Type B pancreatic cell (in vitro differentiated cells): ENCODE measurements at regions not wholly inside any gene's neighbourhood (a gene's known extent, or its start where the extent isn't known, plus 50 kb on each side); places are given as distances from the start of the nearest gene placed in this dataset.

Source experiments
- DNase-seq: peaks from one replicate; pipeline ENCODE4 v3.0.0; 2021; ENCODE audit warnings: mixed read lengths; ENCODE audit not compliant: unreplicated experiment; ENCODE audit errors: extremely low spot score
- H3K27ac Mint-ChIP-seq: 2 replicates; pipeline ENCODE4 v1.8.0; 2021; ENCODE audit warnings: mild to moderate bottlenecking, mixed read lengths
- H3K27me3 Mint-ChIP-seq: 2 replicates; pipeline ENCODE4 v1.8.0; 2021; ENCODE audit warnings: mixed read lengths
- H3K36me3 Mint-ChIP-seq: 2 replicates; pipeline ENCODE4 v1.8.0; 2021; ENCODE audit warnings: mixed read lengths
- H3K4me1 Mint-ChIP-seq: one replicate; pipeline ENCODE4 v1.8.0; 2021; ENCODE audit warnings: mixed read lengths; ENCODE audit not compliant: unreplicated experiment
- H3K4me3 Mint-ChIP-seq: 2 replicates; pipeline ENCODE4 v1.8.0; 2021; ENCODE audit warnings: mild to moderate bottlenecking, mixed read lengths
- H3K9me3 Mint-ChIP-seq: 2 replicates; pipeline ENCODE4 v1.8.0; 2021; ENCODE audit warnings: mixed read lengths
- CTCF ChIP-seq: fragments of 200-600 bp; sonication (generic); conservative IDR thresholded peaks from 2 replicates; pipeline ENCODE4 v1.5.0; 2021; ENCODE audit warnings: antibody characterized with exemption, mild to moderate bottlenecking

DNA sequence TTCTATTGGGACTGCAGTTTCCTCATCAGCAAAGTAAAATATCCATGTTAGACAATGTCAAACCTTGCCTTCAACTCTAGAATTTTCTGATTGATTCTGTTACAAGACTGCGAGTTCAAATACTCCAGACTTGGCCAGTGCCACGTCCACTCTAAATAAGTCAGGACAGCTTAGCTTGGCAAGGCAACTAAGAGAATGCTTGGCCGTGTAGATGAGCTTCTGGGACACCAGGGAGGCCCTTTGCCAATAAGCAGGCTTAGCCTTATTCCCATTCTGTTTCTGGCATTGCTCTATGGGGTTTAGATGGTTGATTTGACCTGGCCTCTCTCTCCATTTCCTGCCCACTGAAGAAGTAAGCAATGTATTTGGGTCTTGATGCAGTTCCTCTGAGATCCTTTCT lies 218.1 kb upstream of the SIX2 start:
- peaks cover 7% of the 10 kb centered on the region for H3K27me3 Mint-ChIP-seq
- H3K9me3 Mint-ChIP-seq = no peaks in the 10 kb centered on the region
- H3K4me3 Mint-ChIP-seq = no peak overlapping the region
- DNase-seq = no peak
- no peak for TF ChIP-seq CTCF
- H3K4me1 Mint-ChIP-seq = peaks cover 5% of the 10 kb centered on the region
- no peak overlapping the region for H3K27ac Mint-ChIP-seq
- H3K36me3 Mint-ChIP-seq = no peaks in the 10 kb centered on the region

DNA sequence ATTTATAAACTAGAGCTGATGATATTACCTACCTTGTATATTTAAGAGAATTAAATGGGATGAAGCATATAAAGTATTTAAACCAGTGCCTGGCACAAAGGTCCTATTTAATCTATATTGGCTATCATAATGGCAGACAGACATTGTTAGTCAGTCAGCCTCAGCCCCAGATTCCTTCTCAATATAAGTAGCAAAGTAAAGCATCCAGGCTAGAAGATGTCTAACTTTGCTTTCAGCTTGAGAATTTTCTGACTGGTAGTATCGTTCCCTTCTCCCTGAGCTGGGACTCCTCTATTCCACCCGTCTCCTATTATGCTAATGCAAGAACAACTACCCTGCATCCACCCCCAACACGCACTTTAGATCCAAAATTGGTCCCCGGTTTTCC lies 215.7 kb upstream of the SIX2 start:
- DNase-seq = no peak
- Mint-ChIP-seq H3K36me3 (no peaks in the 10 kb centered on the region), H3K4me1 (peaks cover 11% of the 10 kb centered on the region), H3K9me3 (no peaks in the 10 kb centered on the region), H3K27me3 (peaks cover 9% of the 10 kb centered on the region), H3K4me3 (no peak overlapping the region), H3K27ac (no peak overlapping the region)
- TF ChIP-seq CTCF = no peak

DNA sequence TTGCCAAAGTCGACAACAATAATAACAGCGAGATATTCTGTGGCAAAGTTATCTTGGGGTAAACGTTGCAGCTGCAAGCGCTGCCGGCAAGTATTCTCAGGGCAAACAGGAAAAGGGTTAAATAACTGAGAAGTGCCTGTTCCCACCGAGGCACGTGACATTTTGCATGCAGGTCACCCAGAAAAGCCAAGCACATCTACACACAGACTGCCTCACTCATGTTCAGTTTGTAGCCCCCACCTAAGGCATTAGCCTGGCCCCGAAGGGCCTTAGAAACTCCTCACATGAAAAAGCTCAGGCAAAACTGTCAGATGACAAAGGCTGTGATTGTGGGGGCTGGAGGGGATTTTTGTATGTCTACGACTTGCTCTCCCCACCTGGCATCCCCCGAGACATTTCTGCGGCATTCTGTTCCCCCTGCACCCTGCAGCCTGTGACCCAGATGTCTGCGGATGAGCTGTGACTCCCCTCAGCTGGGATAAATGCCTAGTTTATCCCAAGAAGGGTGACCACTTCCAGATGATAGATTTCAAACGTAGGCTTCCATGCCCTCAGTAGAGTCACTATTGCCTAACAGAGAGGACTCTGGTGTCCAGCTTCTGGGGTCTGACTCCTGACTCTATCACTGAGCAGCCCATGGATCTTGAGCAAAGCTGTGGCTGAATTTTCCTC lies 215.2 kb upstream of the SIX2 start:
- Mint-ChIP-seq H3K27ac (no peak overlapping the region), H3K27me3 (peaks cover 9% of the 10 kb centered on the region), H3K4me3 (no peak overlapping the region), H3K36me3 (no peaks in the 10 kb centered on the region), H3K4me1 (peaks cover 11% of the 10 kb centered on the region), H3K9me3 (no peaks in the 10 kb centered on the region)
- DNase-seq = no peak
- no peak for TF ChIP-seq CTCF

- no peak for TF ChIP-seq CTCF
- no peak for DNase-seq
- Mint-ChIP-seq H3K36me3 (no peaks in the 10 kb centered on the region), H3K4me1 (peaks cover 17% of the 10 kb centered on the region), H3K27ac (no peak overlapping the region), H3K27me3 (peaks cover 12% of the 10 kb centered on the region), H3K9me3 (no peaks in the 10 kb centered on the region), H3K4me3 (no peak overlapping the region)
Measured at GRCh38 chr2:45223531-45223930, 214.3 kb upstream of the SIX2 start.

- Mint-ChIP-seq H3K9me3 (peaks cover 6% of the 10 kb centered on the region), H3K27ac (no peak overlapping the region), H3K36me3 (peaks cover 4% of the 10 kb centered on the region), H3K27me3 (peaks cover 16% of the 10 kb centered on the region), H3K4me1 (peaks cover 17% of the 10 kb centered on the region), H3K4me3 (no peak overlapping the region)
- DNase-seq = no peak
- TF ChIP-seq CTCF = no peak
Measured at GRCh38 chr2:45220227-45220626, 211.0 kb upstream of the SIX2 start.

DNA sequence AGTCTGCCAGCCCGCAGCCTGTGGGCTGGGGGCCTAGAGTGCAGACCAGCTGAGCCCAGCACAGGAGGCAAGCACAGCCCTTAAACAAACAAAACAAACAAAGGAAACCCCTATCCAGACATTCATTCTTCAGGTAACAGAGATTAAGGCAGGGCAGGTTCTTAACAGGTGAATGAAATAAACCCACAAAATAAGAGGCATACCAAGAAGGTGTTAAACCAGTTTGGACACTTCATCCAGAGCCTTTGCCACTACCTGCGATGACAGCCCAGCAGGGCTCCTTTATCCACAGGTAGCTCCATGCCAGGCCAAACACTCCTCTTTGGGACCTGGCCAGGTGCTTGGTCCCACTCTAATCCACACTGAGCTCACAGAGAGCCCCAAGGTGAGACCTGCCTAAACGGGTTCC lies 209.7 kb upstream of the SIX2 start:
- Mint-ChIP-seq H3K9me3 (peaks cover 6% of the 10 kb centered on the region), H3K27me3 (peaks cover 20% of the 10 kb centered on the region), H3K27ac (peak overlapping the region; percentile 18), H3K36me3 (peaks cover 4% of the 10 kb centered on the region), H3K4me1 (peaks cover 12% of the 10 kb centered on the region), H3K4me3 (no peak overlapping the region)
- TF ChIP-seq CTCF = no peak
- no peak for DNase-seq
